Pancreas (tissue), 10 donors: ENCODE measurements at regions not wholly inside any gene's neighbourhood (a gene's known extent, or its start where the extent isn't known, plus 50 kb on each side); places are given as distances from the start of the nearest gene placed in this dataset.

Experiments used
- ATAC-seq, 4 donors: fragments of 200-7000 bp; cut with Tn5 transposase; one replicate each; pipeline versions ENCODE4 v1.8.0 to v1.9.1; 2020; ENCODE audit warnings: mild to moderate bottlenecking in 4 of 4, moderate library complexity in 4 of 4
- DNase-seq, 6 donors: peaks; one replicate each; pipeline ENCODE4 v3.0.0-alpha.2; 2020
- FAIRE-seq: peaks from 2 replicates; lab custom pipeline; 2012; peaks lifted over from hg19 to GRCh38; lab: Jason Lieb, UNC
- H3K27ac ChIP-seq, 4 donors: fragments of 200-600 bp; sonication (generic); 1 replicate in 3 of 4; 2 replicates in 1 of 4; pipeline versions ENCODE4 v1.5.0 to v1.8.0; 2020
- H3K27me3 ChIP-seq, 4 donors: fragments of 200-600 bp; one replicate each; pipeline ENCODE4 v1.8.0; 2021
- H3K36me3 ChIP-seq, 3 donors: fragments of 200-600 bp; sonication (generic) in 1 of 3; one replicate each; pipeline versions ENCODE4 v1.5.0 to v1.8.0; 2020 to 2021
- H3K4me1 ChIP-seq, 3 donors: fragments of 200-600 bp; one replicate each; pipeline ENCODE4 v1.8.0; 2021
- H3K4me3 ChIP-seq, 4 donors: fragments of 200-600 bp; sonication (generic) in 2 of 4; one replicate each; pipeline versions ENCODE4 v1.5.0 to v1.8.0; 2020 to 2021
- H3K9me3 ChIP-seq, 4 donors: fragments of 200-600 bp; one replicate each; pipeline ENCODE4 v1.8.0; 2021
- CTCF ChIP-seq, 4 donors: fragments of 200-600 bp; sonication (generic) in 3 of 4; IDR thresholded peaks; one replicate each; pipeline versions ENCODE4 v1.5.0 to v1.8.0; 2021; ENCODE audit warnings: antibody characterized with exemption in 4 of 4
- WGBS, 2 donors: extraction: QIAGEN DNeasy Blood & Tissue Kit; methylation state at CpG; one replicate each; pipeline ENCODE4 v1.1.7; 2013; 5-methylcytosine and 5-hydroxymethylcytosine counted together
- intact Hi-C, 3 donors: fragments of 100-400 bp; cut with DNase I; formaldehyde crosslinking; loops; one replicate each; pipeline versions ENCODE4 v1.11.1 to v1.14.2; 2022
- donor health status: healthy with polysubstance abuse.
- donor health status: DM: no; HTN: no; CAD: no; lungs with moderate emphysema.
- donor health status: DM: no; HTN: no; CAD: no.
- donor health status: control.
- donor health status: control.
- donor health status: Bipolar disorder and iron deficiency.
- donor health status: DM: yes; HTN: yes; CAD: no.
- donor health status: DM: no; HTN: no; CAD: no.
- donor health status: DM: no; HTN: no; CAD: no.
- donor health status: DM: yes; HTN: yes; CAD: no.

GRCh38 chr22:33221568-33221967, 163.4 kb upstream of the SYN3 start:
- no peak for TF ChIP-seq CTCF (IDR thresholded peaks at IDR 0.05)
- no peaks in the 10 kb centered on the region for H3K27me3 ChIP-seq
- intact Hi-C loops = no loop called here
- no peaks in the 10 kb centered on the region for H3K9me3 ChIP-seq
- FAIRE-seq (no peak), DNase-seq (no peak), ATAC-seq (no peak)
- no peak overlapping the region for H3K4me3 ChIP-seq
- no peaks in the 10 kb centered on the region for H3K4me1 ChIP-seq
- 74 to 89% methylated on average over 3 of the region's 3 CpGs for whole genome bisulfite sequencing, 2 donors
- no peaks in the 10 kb centered on the region for H3K36me3 ChIP-seq
- H3K27ac ChIP-seq = no peak overlapping the region

- DNase-seq = no peak
- Histone ChIP-seq H3K4me3 (no peak overlapping the region), H3K9me3 (no peaks in the 10 kb centered on the region), H3K27me3 (no peaks in the 10 kb centered on the region), H3K36me3 (no peaks in the 10 kb centered on the region), H3K4me1 (no peaks in the 10 kb centered on the region), H3K27ac (no peak overlapping the region)
- WGBS, 2 donors = 68 to 74% methylated on average over 5 of the region's 5 CpGs
- TF ChIP-seq CTCF (IDR thresholded peaks at IDR 0.05) = no peak
- ATAC-seq = no peak
- no peak for FAIRE-seq
- intact Hi-C loops = no loop called here
These were observed 162.4 kb upstream of the SYN3 start for GRCh38 chr22:33220476-33221080.

GRCh38 chr22:33219648-33220384, 161.6 kb upstream of the SYN3 start:
- no peak overlapping the region for H3K27ac ChIP-seq
- no peak for DNase-seq
- intact Hi-C loops = no loop called here
- FAIRE-seq = no peak
- H3K4me1 ChIP-seq = no peaks in the 10 kb centered on the region
- no peaks in the 10 kb centered on the region for H3K36me3 ChIP-seq
- no peaks in the 10 kb centered on the region for H3K9me3 ChIP-seq
- WGBS, 2 donors = 58 to 63% methylated on average over 8 of the region's 8 CpGs
- no peak for TF ChIP-seq CTCF (IDR thresholded peaks at IDR 0.05)
- ATAC-seq = no peak
- H3K27me3 ChIP-seq = no peaks in the 10 kb centered on the region
- H3K4me3 ChIP-seq = no peak overlapping the region

GRCh38 chr22:33213383-33214075, 155.3 kb upstream of the SYN3 start:
- Histone ChIP-seq H3K27ac (no peak overlapping the region), H3K27me3 (no peaks in the 10 kb centered on the region), H3K4me1 (no peaks in the 10 kb centered on the region), H3K9me3 (no peaks in the 10 kb centered on the region), H3K36me3 (no peaks in the 10 kb centered on the region), H3K4me3 (no peak overlapping the region)
- intact Hi-C loops = no loop called here
- DNase-seq (no peak), ATAC-seq (no peak), FAIRE-seq (no peak)
- no peak for TF ChIP-seq CTCF (IDR thresholded peaks at IDR 0.05)
- WGBS, 2 donors = 76 to 79% methylated on average over 15 of the region's 15 CpGs
